Spleen (tissue), 7 donors: ENCODE measurements at regions not wholly inside any gene's neighbourhood (a gene's known extent, or its start where the extent isn't known, plus 50 kb on each side); places are given as distances from the start of the nearest gene placed in this dataset.

ENCODE experiments used
- POLR2AphosphoS5 ChIP-seq, 3 donors: sonication (generic); formaldehyde crosslinking; IDR thresholded peaks; one replicate each; pipeline ENCODE4 v1.5.1; 2017; ENCODE audit warnings: antibody characterized with exemption in 3 of 3
- TF ChIP-seq, protein P1 (sequence below), 11 experiments: fragments of 200-600 bp in 7 of 11; fragments of 450-650 bp in 4 of 11; sonication (generic) in 4 of 11; IDR thresholded peaks in 8 of 11; conservative IDR thresholded peaks in 3 of 11; 1 replicate in 7 of 11; 2 replicates in 4 of 11; pipeline versions ENCODE4 v1.4.0 to v1.8.0; 2016 to 2021; ENCODE audit warnings: antibody characterized with exemption in 11 of 11, inconsistent platforms in 4 of 11, mild to moderate bottlenecking in 1 of 11
- donor health status: DM: no; HTN: no; CAD: no; lungs with moderate emphysema.
- donor health status: DM: no; HTN: no; CAD: no.
- donor health status: DM: no; HTN: no; CAD: no.

DNA sequence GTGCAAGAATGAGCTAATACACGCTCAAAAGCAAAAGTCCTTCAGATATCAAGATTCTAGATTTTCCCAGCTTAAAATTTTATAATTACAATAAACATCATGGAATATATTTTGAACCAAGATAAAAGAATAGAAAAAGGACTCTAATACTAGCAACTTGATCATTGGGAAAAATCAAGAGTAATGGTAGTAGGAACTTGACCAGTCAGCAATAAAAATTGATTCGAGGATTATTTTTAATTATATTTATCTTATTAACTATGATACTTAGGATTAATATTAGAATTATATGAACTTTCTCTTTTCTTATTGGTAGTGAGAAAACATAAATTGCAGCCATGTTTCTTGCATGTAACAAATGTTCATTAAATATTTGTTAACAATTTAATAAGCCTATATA is 152.0 kb downstream of the GNAI1 start:
- no peak for TF ChIP-seq POLR2AphosphoS5 (IDR thresholded peaks at IDR 0.05)
- TF ChIP-seq, protein P1, sequence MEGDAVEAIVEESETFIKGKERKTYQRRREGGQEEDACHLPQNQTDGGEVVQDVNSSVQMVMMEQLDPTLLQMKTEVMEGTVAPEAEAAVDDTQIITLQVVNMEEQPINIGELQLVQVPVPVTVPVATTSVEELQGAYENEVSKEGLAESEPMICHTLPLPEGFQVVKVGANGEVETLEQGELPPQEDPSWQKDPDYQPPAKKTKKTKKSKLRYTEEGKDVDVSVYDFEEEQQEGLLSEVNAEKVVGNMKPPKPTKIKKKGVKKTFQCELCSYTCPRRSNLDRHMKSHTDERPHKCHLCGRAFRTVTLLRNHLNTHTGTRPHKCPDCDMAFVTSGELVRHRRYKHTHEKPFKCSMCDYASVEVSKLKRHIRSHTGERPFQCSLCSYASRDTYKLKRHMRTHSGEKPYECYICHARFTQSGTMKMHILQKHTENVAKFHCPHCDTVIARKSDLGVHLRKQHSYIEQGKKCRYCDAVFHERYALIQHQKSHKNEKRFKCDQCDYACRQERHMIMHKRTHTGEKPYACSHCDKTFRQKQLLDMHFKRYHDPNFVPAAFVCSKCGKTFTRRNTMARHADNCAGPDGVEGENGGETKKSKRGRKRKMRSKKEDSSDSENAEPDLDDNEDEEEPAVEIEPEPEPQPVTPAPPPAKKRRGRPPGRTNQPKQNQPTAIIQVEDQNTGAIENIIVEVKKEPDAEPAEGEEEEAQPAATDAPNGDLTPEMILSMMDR (IDR thresholded peaks at IDR 0.05 in 8 of 11, conservative IDR thresholded peaks at IDR 0.05 in 3 of 11): no peak
